HG03521 (cell line): ENCODE measurements at regions not wholly inside any gene's neighbourhood (a gene's known extent, or its start where the extent isn't known, plus 50 kb on each side); places are given as distances from the start of the nearest gene placed in this dataset.

Source experiments
- ATAC-seq: cut with Tn5 transposase; IDR thresholded peaks from one replicate; pipeline ENCODE4 v1.9.1; 2021; ENCODE audit warnings: mild to moderate bottlenecking, moderate library complexity; ENCODE audit not compliant: unreplicated experiment

DNA sequence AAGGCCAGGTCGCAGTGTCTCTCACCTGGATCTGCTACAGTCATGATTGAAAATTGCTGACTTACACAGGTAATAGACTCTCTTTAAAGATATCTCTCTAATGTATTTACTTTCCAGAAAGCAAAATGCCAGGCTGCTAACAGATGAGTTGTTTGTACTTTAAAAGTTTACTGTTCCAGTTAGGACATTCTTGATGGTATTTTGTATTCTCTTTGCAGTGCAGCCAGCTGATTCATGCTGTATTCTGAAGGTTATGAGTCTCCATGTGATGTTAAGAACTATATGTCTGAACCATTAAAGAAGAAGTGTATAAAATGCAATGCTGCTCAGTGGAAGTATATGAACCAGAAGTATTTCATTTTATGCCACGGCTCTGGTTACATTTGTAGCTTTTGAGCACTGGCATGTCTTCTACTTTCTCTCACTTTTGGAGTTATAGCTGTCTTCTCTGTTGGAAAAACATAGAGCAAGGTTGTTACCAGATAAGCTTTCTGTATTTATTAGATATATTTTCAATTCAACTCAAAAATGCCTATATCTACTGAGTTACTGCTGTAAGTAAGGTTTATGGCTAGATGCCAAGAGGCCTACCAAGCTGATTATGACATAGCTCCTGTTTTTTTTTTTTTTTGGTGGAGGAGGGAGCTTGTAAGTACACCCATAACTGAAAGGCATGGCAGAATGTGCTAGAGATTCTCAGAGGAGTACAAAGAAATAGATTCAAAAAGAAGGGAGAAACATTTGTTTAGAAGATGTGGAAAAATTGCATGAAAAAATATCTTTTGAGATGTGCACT, 130.5 kb upstream of the MAN1A1 start:
- ATAC-seq: no peak

DNA sequence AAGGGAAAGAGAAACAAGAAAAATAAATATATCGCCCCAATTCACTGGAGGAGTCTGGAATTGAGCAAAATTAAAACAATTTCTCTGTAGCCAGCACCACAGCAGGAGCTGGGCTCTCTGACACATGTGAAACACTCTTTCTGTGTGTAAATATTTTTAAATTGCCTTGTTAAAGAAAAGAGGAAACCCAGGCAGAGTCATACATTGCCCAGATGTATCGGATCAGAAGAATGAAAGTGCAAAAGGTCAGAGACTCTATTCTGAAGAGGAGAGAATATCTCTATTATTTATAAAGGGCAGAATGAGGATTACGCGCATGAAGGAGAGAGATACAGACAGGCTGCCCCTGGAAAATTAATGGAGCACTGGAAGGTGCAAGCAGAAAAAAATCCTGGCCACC, 127.0 kb upstream of the MAN1A1 start:
- peak; percentile 94 for ATAC-seq

DNA sequence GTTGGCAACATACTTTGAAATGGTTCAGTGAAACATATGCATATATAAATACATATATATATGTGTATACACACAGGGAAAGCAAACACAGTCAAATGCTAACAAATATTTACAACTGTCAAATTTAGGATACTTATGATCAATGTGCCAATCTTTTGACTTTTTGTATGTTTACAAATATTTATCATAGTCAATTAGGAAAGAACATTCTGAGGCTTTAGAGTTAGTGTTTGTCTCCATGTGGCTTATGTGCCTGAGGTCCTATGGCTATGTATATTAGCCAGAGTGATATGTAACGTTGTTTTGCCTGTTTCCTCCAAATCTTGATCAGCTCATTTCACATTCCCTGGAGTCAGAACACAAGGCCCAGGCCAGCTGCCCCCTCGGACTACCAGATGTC, 126.5 kb upstream of the MAN1A1 start:
- ATAC-seq: no peak

DNA sequence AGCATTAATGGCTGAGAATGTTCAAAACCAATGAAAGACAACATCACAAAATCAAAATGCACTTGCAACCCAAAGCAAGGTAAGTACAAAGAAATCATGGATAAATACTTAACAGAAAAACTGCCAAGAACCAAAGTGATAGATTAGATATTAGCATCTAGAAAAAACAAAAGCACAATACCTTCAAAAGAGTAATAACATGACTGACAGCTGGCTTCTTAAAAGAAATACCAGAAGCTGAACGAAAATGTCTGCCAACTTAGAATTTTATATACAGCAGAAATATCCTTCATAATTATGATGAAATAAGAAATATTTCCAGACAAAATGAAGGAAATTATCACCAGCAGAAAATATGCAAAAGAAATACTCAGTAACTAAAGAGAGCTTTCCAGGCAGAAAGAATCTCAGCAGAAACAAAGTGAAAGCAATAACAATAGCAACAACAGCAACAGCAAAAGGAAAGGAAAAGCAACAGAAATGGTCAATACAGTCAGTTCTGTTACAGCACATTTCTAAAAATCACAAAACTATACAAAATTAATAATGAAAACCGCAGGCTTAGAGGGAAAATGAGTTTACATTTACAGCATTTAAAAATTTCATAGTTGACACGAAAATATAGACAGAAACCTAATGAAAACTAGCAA, 121.5 kb upstream of the MAN1A1 start:
- ATAC-seq: peak; percentile 66

DNA sequence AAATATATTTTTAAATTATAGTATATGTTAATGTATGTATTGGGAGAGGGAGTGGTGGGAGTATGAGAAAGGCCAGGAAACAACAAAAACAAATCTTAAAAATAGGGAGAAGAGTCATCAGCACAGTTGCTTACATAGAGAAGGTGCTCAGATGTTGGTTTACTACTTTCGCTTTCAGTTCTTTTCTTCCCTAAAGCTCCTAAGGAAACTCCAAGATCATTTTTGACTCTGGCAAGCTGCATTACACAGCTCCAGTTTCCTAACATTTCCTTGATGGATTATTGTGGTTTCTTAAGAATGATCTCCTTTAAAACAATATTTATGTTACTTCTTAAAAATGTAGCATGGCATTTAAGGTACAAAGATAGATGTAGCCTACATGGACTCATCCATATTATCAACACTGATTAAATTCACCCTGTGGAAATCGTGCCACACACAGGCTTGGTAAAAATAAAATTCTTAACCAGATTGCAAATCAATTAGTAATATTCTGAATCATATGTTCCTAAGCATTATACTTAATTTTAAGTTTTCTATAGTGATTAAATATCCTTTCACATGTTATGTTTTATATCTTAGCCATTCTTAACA, 118.0 kb upstream of the MAN1A1 start:
- no peak for ATAC-seq

DNA sequence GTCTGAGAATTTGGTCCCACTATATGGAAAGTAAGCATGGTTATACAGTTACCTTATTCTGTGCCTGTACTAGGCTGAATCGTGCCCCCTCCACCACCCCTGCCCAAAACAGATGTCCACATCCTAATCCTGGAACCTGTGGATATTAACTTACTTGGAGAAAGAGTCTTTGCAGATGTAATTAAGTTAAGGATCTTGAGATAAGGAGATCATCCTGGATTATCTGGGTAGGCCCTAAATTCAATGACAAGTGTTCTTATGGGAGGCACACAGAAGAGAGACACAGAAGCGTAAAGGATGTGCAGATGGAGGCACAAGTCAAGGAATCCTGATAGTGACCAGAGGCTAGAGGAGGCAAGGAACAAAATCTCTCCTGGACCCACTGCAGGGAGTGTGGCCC, 116.7 kb upstream of the MAN1A1 start:
- ATAC-seq: no peak

DNA sequence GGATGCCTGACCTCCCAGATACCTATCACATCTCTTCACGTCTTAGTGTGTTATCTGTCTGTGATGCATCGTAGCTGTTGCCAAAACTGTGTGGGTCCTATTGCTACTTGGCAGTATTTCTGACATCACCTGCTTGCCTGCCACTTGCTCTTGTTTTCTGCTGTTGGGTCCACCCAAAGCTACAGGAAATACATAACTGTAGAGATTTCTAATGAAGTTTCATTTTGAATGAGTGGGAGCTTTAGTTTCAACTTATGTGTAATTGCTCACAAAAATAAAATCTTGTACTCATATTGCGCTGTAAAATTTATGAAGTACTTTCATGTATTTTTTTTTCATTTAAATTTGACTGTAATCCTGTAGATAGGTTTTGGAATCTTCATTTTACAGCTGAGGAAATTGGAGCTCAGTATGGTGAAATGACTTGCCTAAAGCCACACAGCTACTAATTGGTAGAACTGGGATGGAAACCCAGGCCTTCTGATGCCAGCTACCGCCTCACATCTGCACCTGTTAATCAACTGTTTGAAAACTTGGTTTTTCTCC, 113.6 kb upstream of the MAN1A1 start:
- ATAC-seq: peak; percentile 63

DNA sequence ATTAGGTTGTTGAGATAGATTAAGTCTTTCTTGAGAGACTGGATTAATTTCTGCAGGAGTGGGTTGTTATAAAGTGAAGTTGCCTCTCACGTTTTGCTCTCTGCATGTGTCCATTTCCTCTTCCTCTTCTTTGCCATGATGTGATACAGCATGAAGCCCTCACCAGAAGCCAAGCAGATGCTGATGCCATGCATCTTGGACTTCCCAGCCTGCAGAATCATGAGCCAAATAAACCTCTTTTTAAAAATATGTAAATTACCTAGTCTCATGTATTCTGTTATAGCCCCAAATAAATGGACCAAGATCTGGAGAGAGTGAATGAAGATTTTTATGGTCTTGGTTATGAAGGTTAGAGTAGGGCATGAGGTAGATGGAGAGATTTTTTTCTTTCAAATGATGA, 111.6 kb upstream of the MAN1A1 start:
- ATAC-seq: no peak

DNA sequence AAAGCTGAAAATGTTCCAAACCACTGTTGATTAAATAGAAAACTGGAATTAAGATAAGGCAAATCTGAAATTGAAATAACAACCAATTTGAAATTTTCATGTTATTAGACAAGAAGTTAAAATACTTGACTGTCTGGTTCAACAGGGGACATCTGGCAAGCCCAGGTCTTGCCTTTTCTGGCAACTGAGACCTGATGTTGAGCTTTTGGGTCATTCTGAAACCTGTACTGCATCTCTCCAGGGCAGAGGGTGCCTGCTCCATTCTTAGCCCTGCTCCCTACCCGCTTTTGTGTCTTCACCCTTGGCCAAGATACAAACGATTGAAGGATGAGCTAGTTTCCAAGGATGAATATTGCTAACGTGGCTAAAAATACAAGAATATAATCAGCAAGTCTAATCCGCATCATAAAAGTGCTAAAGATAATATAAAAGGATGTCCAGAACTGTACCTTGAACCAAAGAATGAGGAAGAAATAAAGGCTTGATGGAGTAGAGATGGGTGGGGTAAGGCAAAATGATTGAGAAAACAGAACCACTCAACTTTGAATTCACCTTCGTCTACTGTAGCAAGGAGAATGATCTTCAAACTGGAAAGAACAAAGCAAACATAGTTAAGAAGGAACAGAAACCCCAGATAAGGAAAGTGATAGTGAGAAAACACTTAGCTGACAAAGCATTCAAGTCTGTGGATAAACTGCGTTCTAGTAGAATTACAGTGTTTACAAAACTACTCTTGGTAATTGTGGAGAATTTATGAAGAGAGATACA, 109.8 kb upstream of the MAN1A1 start:
- ATAC-seq: peak; percentile 71

DNA sequence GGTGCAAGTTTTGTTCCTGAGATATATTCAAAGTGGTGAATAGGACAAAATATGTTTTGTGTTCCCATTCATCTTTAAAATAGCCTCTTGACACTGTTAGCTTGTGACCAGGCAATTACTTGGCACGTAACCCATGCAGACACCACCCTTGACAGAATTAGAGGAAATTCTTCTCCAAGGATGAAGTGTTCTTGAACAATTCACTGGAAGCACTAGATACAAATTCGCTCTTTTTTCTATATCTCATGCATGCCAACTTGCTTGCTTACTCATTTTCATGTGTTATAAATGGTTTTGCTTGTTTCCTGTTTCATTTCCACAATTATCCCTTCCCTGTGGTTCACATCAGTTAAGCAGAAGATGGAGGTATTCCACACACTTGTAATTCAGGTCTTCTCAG, 105.2 kb upstream of the MAN1A1 start:
- no peak for ATAC-seq

DNA sequence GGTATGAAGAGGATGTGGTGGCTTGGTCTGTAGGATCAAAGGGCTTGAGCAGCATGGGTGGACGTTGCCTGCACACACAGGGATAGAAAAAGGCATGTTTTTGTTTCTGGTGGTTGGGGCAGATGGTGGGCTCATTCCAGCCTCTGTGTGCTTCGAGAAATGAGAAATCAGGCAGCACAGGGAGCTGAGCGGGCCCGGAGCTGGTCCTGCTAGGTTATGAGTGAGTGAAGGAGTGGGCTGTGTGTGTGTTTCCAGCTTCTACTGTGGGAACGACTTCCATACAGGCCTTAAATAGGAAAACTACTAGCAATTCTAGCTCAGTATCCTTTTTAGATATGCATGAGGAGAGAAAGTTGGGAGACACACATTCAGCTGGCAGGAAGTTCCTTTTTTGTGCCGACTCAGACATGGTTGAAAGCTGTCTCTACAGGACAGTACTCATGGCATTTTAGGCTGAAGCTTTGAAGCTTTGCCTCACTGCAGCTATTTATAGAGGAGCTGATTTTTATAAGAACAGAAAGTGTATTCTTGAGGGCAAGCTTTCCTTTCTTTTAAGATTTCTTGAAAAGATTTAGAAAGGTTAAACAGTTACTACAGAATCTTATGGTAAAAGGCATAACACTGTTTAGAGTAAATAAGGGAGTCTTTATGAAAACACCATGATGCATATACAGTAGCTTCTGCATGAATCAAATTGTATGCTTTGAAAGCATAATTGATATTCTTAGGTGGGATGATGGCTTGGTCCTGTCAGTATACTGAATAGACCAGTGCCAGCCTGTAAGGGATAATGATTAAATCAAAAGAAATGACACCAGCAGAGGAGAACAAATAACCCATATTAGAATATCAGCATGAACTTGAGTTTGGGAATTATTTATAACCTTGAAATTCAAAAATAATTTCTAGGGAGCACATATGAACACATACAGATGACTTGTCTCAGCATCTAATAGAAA, 104.0 kb upstream of the MAN1A1 start:
- ATAC-seq: no peak

DNA sequence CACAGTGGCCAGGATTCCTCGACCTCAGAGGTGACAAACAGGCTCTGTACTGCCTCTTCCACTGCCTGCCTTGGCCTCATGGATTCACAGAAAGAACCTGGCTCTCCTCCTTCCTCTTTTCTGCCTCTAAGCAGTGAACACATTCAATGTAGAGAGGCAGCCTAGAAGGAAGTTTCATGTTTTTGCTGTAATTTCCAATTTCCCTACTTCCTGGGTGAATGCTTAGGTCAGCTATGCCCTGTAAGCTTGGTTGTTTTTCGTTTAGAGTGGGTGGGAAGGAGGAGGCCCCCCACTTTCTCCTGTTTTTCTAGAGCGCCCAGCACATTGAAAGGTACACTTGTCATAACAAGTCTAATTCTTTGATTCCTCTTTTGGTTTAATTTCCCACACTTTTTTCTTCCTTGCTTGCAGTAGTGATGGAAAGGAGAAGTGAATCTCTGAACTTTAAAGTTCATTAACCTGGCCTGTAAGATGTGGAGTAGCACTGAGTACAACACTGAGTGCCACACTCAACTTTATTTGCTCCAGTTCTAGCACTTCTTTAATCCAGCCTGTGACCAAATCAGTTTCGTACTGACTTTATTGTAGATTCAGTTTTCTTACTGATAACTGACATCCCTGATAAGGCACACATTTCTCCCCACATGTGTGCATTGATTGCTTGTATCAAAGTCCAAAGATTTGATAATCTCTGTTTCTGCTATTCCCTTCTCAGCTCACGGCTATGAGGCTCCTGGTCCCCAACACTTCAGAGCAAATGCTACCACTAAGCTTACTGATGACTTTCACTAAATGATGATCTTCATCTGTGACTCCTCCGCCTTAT, 100.0 kb upstream of the MAN1A1 start:
- no peak for ATAC-seq

DNA sequence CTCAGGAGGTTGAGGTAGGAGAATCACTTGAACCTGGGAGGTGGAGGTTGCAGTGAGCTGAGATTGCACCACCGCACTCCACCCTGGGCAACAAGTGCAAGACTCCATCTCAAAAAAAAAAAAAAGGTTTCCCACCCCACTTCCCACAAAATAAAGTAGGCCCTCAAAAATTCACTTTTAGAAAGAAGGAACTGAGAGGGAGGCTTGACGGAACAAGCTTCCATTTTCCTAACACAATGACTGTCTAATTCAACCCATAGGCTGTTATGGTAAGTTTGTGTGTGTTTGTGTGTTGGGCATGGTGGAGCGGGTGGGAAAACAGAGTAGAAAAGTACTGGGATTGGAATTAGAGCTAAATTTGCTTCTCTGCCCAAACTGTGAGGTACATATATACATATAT, 98.4 kb upstream of the MAN1A1 start:
- no peak for ATAC-seq

DNA sequence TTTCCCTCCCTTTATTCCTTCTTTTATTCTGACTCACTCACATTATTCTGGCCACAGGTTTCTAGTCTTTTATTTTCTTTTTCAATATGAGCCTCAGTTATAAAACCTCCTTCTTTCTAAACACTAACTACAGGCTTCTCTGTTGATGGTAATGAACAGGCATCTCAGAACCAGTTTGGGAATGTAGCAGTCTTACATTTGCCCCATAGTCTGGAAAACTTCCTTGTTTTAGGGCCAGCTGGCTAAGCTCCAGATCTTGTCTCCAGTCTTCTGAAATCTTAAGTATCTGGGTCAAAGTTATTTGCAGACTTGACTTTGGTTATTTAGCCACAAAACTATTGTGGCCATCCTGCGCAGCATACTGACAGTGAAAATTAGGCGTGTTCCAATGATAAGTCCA, 97.0 kb upstream of the MAN1A1 start:
- no peak for ATAC-seq

DNA sequence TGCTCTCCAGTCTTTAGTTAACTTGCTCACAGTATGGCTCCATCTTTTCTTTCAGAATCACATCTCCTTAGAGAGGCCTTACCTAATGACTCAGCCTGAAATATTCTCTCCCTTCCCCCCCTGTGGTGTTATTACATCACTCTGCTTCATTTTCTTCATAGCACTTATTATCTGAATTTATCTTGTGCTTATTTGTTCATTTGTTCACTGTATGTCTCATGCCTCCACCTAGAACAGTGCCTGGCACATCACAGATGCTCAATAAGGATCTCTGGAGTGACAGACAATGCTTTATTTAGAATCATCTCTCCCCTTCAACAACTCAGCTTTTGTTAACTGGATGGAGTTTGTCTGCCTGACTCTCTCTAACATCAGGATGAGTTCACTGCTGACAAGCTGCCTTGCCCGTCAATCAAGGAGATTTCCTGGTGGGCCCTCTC, 96.6 kb upstream of the MAN1A1 start:
- no peak for ATAC-seq

DNA sequence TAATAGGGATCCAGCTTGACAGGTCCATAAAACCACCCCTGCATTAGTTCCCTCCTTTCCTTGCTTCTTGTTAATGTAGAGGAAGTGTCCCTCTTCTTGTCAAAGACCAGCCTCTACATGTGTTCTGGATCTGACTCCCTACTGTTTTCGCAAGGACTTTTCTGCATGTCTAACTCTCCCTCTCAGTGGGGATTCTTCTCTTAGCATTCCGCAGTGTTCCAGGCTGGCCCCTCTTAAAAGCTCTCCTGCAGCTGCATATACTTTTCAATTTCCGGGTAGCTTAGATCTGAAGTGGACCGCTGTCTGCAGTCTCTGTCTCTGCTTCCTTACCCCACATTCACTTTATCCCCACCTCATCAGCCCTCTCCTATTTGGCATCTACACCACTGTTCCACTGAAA, 96.1 kb upstream of the MAN1A1 start:
- ATAC-seq: no peak

DNA sequence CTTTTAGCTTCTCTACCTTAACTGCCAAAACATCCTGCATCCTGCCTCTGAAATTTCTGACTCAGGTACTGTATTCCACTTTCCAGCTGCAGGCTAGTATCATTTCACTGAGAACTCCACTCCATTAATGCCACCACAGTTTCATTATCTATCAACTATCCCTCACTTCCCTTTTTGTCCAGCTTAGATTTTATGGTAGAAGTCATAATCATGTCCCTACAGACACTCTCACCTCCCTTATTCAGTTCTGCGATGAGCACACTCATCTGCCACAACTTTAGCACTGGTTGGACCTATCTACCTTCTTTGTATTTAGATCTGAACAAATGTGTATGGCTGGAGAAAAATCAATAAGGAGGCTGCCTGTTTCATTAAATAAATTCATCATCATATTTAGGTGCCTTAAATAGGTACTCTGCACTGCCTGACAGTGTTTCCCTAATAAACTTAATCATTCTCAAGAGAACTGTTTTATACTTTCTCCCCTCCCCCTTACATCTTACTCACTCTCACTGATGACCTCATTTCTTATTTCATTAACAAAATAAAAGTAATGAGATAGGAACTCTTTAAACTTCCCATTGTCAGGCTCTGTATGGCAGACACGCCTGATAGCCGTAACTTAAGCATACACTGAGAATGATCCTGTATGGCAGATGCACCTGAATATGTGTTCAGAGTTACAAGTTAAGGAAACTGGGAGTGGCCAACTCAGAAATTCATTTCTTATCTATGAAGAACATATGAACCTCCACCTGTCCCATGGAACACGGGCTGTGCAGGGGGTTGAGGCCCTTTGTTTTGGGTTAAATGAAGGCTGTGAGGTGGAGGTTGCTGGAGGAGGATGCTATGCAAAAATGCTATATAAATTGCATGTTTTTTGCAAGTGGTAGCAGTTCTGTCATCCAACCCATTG, 95.3 kb upstream of the MAN1A1 start:
- peak; percentile 54 for ATAC-seq

DNA sequence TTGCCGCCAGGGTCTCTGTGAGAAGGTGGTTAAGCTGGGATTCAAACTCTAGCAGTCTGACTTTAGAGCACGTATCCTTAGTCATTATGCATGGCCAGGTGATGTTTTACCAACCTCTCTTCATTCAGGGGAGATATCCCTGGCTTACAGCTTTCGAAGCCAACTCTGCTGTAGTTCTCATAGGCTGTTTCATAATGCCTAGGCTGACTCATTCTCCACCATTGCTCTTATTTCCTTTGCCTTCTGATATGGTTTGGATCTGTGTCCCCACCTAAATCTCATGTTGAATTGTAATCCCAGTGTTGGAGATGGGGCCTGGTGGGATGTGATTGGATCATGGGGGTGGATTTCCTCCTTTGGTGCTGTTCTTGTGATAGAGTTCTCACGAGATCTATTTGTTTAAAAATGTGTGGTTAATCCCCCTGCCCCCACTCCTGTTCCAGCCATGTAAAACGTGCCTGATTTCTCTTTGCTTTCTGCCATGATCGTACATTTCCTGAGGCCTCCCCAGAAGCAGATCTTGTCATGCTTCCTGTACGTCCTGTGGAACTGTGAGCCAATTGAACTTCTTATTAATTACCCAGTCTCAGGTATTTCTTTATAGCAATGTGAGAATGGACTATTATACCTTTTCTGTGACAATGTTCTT, 94.6 kb upstream of the MAN1A1 start:
- ATAC-seq: no peak
